NCI-H2029 (cell line): ENCODE measurements at regions not wholly inside any gene's neighbourhood (a gene's known extent, or its start where the extent isn't known, plus 50 kb on each side); places are given as distances from the start of the nearest gene placed in this dataset.

Source experiments
- DNase-seq: peaks from one replicate; lab custom pipeline; 2025; lab: John Stamatoyannopoulos, UW

DNA sequence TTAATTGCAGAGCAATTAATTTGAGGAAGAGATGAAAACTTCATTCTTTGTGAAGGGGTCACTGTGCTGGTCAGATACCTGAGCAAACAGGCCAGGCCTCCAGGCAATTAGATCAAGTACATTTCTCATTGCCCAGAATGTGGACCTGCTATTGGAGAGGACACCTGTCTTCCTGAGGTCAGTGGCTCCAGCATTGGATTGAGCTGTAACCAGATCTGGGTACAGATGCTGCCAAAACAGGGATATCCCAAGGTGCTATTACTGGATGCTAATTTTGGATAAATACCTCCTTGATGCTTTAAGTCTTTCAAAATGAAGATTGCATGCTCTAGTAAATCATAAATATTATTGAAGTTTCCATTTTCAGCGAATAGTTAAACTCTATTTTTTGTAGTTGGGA lies 131.5 kb downstream of the FAM161A start:
- no peak for DNase-seq

DNA sequence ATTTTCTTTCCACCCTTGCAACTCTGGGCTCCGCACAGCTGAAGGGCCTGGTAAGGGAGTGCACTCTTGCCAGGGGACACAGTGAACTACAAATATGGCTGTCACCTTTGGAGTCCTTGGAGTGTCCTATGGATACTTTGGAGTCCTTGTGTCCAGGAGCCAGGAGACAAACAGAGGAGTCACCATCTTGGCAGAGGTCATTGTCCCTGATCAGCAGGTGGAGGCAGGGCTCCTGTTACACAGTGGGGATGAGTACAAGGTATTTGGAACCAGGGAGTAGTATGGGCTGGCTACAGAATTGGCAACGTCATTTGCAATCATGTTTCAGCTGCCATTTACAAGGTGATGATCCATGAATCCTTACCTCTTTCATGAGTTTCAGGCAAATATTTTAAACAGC lies 132.5 kb downstream of the FAM161A start:
- no peak for DNase-seq

DNA sequence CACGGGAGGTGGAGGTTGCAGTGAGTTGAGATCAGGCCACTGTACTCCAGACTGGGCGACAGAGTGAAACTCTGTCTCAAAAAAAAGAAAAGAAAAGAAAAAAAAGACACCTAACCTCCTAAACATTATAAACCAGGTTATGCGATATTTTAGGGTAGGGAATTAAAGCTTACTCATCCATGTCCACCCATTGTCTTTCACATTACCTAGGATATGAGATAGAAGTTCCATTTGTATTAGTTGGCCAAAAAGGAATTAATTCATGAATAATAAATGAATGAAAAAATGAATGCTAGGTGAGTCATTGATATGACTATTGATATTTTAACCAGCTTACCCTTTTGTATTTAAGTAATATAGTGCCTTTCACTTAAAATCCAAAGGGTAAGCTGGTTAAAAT lies 132.9 kb downstream of the FAM161A start:
- no peak for DNase-seq

DNA sequence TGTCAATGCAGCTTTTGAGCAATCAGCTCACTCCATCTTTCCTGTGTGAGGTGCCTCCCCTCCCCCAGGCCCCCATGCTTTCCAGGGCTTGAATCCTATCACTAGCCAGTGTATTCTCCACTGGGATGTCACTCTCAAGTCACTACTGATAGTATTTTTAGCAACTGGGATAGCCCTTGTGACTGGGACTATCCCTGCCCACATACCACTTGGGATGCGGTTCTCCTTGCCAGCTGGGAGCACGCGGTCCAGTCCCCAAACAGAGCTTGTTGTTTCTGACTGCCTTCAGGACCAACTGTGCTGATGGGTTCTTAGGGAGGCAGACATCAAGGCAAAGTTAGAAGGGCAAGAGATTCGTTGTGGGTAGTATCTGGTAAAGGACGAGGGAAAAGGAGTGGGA lies 134.9 kb downstream of the FAM161A start:
- no peak for DNase-seq

DNA sequence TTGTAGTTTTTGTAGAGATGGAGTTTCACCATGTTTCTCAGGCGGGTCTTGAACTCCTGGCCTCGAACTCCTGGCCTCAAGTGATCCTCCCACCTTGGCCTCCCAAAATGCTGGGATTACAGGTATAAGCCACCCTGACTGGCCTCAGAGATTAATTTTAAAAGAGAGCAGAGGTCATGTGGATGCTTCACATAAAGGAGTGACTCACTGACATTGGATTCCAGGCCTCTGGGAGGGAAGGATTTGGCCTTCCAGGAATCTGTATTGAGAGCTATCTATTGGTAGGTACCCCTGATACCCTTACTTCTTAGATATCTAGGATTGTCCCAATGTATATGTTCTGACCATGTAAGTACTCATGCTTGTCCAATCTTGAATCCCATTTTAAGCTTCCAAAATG lies 138.4 kb downstream of the FAM161A start:
- no peak for DNase-seq

DNA sequence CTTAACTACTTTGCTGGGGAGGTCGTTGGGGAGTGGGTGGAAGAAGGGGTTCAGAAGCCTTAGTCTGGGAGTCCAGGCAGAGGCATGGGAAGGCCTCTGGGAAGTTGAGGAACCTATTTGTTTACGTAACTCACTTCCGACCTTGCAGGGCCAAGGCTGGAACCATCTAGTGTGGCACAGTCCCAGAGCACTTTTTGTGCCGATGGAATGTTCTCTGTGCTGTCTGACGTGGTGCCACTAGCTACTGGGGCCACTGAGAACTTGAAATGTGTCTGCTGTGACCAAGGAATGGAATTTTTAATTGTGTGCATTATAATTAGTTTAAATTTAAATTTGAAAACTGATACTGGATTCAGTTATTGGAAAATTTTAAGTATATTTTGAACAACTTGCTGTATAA lies 139.7 kb downstream of the FAM161A start:
- DNase-seq = no peak

DNA sequence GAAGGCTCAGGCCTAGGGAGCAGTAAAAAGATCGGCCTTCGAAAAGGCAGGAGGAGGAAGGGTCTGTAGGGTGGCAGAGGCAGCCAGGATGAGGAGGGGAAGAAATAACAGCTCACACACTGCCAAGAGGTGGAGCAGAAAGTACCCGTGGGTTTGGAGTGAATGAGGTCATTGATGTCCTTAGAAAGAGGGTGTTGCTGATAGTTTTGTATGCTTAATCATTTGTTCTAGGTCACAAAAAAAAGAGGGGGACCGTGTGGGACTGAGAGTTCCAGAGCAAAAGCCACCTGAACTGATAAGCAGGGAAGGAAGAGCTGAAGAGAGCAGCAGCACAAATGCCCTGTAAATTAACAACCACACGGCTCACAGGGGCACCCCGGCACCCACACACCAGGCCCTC lies 140.4 kb downstream of the FAM161A start:
- no peak for DNase-seq

DNA sequence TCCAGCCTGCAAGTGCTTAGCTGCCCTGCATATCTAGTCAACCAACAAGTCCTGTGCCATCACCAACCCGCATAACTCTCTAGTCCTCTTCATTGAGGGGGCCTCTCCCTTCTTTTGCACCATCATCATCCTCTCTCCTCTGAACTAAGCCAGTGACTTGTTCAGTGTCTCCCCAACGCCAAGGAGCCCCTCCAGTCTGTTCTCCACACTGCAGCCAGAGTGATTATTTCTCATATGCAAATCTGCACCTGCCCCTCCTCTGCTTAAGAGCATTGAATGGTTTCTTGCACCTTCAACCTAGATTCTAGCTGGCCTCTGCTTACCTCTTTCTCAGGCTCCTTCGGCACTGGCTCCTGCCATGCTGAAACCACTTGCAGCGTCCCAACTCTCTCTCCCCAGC lies 141.8 kb downstream of the FAM161A start:
- no peak for DNase-seq

DNA sequence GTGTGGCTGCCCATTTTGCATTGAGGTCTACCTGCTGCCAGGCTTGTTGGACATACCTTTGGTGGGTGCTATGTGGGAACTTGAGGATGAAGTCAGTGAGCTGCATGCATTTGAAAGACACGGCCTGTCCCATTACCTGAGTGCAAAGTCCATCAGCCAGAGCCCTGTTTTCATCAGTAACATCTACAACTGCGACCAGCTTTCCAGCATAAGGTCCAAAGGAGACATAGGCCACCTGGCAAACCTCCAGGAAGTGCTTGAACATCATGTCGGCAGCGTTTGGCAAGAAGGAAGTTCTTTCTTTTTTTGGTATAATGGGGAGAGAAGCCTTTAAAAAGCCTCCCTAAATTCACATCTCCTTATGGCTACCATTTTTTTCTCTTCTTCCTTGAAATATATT lies 143.1 kb downstream of the FAM161A start:
- DNase-seq = peak; percentile 54

DNA sequence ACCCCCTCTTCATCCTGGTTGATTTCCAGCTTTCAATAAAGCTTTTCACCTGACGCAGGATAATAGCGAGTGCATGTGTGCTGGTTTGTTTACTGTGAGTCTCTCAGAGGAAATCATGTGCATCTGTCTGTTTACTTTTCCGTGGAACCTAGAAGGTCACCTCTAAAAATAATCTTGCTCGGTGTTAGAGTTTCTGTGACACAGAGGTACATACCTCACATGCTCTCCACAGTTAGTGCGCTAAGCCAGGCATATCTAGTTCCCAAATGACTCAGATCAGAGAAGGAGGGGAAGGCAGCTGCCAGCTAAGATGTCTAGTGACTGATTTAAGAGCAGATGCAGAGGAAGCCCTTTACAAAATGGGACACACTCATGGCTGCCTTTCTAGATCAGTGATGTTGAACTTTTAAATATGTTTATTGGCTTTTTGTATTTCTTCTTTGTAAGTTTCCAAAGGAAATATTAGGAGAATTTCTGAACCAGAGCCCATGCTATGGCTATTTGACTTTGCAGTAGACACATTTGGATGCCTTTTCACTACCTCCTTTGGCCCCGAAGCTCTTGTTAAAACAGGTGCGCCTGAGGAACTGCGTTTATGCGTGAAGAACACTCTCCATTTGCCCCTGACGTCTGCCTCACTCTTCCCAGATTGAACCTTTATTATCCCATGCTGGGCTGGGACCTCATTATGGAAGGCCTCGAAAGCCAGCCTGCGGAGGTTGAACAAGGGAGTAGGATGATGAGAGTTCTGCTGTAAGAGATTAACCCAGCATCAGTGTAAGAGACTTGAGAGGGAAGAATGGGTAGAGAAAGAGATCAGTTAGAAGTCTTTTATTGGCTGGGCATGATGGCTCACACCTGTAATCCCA lies 145.6 kb downstream of the FAM161A start:
- peak; percentile 89 for DNase-seq

DNA sequence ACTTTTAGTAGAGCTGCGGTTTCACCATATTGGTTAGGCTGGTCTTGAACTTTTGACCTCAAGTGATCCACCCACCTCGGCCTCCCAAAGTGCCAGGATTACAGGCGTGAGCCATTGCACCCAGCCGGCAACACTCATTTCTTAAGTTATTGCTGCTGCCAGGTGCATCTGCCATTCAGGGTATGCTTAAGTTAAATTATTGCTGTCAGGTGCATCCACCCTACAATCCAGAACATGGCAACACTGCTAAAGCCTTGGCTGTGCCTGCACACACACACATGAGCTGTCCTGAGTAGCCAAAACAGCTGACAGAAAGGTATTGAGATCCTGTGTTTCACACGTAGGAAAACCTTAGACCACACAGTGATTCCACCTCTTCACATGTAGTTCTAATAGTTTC lies 148.2 kb downstream of the FAM161A start:
- no peak for DNase-seq

DNA sequence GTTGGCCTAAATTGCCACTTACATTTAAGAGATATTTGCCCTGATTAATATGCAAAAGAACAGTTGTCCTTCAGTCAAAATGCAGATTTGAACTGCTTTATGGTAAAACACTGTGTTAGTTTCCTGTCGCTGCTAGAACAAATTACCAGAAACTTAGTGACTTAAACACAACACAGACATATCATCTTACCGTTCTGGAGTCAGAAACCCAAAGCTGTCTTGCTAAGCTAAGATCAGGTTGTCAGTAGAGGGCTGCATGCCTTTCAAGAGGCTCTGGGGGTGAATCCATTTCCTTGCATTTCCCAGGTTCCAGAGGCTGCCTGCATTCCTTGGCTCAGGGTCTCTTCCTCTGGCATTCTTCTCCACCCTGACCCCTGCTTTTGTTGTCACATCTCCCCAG lies 149.5 kb downstream of the FAM161A start:
- DNase-seq = no peak

DNA sequence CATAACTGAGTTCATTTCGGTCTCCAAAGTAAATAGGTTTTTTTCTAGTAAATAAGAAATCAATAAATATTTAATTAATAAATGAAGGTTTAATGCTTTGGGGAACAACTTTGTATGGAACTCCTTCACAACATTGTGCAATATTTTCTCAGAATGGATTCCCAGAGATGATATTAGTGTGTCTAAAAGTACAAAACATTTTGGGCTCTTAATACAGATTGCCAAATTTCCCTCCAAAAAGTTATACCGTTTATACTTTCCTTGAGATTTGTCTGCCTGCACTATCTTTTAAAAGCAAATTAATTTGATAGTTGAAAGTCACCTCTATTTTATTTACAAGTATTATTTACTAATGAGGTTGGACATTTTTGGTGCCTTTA lies 151.8 kb downstream of the FAM161A start:
- DNase-seq = no peak

DNA sequence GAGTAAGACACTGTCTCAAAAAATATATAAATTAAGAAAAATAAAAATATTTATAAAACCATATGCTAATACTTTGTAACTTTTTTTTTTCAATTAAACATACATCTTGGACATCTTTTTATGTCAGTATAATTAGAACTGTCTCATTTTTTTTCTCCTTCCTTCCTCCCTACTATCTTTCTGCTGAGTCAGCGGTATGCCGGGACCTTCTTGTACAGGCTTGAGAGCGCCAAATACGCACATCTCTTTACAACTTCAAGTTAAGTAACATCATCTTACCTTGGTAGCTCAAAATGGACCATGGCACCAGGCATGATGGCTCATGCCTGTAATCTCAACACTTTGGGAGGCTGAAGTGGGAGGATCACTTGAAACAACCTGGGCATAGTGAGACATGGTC lies 153.4 kb downstream of the FAM161A start:
- no peak for DNase-seq

DNA sequence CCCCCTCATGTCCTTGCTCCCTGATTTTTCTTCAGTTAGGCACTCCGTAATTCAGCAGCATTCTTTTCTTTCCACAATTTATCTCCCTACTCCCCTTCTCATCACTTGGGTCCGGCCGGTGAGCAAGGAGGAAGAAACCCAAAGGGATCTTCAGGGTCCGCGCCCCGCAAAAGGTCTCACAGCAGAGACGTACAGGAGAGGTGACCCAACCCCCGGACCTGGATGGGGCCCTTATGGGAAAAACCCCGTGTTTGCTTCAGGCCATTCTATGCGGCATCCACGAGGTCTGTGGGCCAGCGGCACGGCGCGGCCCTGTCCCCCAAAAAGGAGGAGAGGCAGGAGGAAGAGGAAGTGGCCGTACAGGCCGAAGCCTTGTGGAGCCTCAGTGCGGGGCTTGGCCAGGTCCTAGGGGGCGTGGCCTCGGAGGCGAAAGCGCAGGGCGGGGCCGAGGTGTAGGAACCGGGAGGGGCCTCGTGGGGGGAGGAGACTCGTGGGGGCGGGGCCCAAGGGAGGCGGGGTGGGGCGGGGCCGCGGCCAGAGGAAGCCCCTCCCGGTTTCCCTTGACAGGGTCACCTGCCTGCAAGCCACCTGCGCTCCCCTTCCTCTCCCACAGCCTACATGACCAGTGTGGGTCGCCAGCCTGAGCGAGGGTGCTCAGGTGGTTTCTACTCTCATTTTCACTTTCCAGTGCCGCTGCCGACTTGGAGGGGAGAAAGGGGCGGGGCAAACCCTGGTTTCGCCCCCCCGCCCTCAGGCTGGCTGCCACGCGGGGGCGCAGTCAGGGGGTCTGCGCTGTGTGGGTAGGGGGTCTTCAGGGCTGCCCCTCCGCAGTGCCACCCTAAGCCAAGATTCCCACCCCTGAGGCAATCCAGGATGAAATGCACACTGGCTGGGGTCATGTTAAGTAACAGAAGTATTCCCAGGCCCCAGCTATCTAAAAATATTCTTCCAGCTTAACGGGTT lies 156.4 kb upstream of the XPO1 start:
- peak; percentile 82 for DNase-seq

DNA sequence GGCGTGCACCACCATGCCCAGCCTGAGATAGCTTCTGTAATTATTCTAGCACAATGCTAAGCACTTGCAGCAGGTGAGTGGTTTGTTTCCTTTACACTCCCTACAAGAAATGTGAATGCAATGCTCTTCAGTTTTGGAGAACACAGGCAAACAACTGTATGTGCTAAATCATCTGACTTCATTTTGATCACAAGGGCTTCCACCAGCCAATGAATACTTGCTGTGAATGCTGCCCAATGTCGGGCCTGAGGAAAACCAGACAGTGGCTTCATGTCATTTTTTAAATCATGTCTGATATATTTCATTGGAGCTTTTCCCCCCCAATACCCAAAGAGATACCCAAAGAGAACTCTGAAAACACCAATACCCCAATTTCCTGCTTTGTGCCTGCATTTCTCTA lies 155.6 kb upstream of the XPO1 start:
- DNase-seq = peak; percentile 28

DNA sequence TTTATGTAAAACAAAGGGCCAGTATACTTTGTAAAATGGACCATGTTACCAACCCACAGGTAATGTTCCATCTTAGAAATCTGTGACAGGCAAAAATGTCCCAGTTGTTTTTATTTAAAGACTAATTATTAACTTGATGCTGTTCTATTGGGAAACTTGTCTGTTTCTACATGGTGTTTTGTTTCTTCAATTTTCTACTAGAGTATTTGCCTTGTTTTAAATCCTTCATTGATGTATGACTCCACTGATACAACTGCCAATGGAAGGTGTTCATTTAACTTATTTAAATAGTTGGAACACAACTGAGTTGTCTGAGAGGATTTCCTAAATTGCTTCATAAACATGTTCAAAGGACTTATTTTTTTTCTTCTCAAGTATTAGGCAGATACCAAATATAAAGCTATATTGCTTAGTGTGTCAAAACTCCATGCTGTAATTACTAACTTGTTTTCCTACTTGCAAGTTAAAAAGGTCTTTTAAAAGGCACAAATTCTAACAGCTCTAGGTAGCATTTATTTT lies 152.0 kb upstream of the XPO1 start:
- DNase-seq = no peak

DNA sequence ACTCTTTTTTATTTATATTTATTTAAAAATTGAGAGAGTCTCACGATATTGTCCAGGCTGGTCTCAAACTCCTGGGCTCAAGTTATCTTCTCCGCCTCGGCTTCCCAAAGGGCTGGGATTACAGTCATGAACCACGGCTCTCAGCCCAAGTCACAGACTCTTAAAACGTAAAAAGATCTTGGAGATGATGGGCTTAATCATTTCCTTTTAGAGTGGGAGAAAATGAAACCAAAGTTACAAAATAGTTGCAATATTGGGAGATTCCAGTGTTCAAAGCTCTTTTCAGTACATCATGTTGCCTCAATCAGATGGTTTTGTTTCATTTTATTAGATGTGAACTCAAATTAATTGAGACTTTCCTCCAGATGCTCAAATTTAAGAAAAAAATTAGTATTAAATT lies 151.4 kb upstream of the XPO1 start:
- no peak for DNase-seq

DNA sequence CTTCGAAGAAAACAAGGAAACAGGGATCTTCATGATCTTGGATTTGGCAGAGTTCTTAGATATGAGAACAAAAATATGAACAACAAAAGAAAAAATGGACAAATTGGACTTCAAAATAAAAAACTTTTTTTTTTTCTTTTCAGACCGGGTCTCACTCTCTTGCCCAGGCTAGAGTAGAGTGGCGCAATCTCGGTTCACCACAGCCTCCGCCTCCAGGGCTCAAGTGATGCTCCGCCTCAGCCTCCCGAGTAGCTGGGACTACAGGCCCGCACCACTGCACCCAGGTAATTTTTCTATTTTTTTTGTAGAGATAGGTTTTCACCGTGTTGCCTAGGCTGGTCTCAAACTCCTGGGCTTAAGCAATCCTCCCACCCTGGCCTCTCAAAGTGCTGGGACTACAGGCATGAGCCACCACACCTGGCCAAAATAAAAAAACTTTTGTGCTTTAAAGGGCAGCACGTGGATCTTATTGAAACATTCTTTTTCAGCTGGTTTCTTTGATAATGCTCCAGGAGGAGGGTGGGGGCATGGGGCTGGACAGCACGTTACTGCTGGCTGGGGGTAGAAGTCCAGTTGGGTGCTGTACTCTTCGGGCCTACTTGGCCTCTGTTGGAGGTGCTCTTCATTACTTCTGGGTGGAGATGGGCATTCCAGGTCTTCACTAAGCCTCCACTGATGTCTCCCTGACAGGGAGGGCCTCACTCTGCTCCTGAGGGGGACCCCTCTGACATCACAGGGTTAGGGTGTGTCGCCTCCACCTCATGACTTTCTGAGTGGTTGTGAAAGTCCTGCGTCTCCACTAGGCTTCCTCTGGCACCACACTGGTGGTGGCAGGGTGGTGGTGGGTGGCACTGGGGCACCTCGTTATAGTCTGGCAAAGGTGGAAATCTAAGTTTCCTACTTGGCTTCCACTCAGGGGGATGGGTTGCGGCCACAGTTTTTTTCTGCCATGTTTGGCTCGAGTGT lies 150.5 kb upstream of the XPO1 start:
- DNase-seq = no peak

DNA sequence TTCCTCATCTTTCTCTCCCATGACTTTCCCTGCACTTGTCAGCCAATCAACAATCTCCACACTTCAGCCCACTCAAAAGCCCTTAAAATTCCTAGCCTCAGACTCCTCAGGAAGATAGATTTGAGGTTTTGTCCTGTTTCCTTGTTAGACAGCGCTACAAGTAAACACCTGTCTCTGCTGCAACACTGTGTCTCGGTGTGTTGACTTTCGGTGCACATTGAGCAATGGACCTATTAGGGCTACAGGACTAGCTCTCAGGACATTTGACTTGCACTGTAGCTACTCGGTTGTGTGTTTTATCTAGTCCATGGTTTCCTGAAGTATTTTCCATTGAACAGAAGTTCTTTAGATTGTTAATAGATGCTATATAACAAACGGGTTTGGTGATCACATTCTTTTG lies 140.9 kb upstream of the XPO1 start:
- DNase-seq = no peak

DNA sequence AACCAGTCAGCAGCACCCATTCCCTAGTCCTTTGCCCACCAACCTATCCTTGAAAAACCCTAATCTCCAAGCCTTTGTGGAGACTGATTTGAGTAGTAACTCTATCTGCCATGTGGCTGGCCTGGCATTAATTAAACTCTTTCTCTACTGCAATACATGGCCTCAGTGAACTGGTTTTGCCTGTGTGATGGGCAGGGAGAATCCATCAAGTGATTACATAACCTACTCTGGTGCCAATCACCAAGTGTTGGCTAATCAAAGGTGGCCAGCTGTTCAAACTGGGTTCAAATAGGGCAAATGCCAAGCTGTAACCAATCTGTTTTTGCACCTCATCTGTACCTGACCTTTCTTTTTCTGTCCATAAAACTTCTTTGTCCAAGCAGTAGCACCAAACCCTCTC lies 139.8 kb upstream of the XPO1 start:
- no peak for DNase-seq

DNA sequence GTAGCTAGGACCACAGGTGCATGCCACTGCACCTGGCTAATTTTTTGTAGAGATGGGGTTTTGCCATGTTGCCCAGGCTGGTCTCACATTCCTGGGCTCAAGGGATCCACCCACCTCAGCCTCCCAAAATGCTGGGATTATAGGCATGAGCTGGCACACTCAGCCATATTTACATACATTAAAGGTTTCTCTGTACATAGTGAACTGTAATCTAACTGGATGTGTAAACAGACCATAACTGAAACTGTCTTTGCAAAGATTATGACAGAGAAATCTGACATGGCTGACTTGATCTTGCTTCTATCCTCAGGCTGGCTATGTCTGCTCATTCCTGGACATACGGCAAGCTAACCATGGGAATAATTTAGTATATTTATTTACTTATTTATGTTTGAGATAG lies 139.2 kb upstream of the XPO1 start:
- no peak for DNase-seq
